ENCODE measurements at regions not wholly inside any gene's neighbourhood (a gene's known extent, or its start where the extent isn't known, plus 50 kb on each side); places are given as distances from the start of the nearest gene placed in this dataset.

GRCh38 chr11:121755191-121755590 lies 302.4 kb upstream of the SORL1-AS1 start:
- TF ChIP-seq, protein P1, sequence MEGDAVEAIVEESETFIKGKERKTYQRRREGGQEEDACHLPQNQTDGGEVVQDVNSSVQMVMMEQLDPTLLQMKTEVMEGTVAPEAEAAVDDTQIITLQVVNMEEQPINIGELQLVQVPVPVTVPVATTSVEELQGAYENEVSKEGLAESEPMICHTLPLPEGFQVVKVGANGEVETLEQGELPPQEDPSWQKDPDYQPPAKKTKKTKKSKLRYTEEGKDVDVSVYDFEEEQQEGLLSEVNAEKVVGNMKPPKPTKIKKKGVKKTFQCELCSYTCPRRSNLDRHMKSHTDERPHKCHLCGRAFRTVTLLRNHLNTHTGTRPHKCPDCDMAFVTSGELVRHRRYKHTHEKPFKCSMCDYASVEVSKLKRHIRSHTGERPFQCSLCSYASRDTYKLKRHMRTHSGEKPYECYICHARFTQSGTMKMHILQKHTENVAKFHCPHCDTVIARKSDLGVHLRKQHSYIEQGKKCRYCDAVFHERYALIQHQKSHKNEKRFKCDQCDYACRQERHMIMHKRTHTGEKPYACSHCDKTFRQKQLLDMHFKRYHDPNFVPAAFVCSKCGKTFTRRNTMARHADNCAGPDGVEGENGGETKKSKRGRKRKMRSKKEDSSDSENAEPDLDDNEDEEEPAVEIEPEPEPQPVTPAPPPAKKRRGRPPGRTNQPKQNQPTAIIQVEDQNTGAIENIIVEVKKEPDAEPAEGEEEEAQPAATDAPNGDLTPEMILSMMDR (IDR thresholded peaks at IDR 0.05) = no peak
- no peak for TF ChIP-seq POLR2A (IDR thresholded peaks at IDR 0.05)

Measured in vagina (tissue), 2 donors.